ENCODE measurements at regions not wholly inside any gene's neighbourhood (a gene's known extent, or its start where the extent isn't known, plus 50 kb on each side); places are given as distances from the start of the nearest gene placed in this dataset.

DNA sequence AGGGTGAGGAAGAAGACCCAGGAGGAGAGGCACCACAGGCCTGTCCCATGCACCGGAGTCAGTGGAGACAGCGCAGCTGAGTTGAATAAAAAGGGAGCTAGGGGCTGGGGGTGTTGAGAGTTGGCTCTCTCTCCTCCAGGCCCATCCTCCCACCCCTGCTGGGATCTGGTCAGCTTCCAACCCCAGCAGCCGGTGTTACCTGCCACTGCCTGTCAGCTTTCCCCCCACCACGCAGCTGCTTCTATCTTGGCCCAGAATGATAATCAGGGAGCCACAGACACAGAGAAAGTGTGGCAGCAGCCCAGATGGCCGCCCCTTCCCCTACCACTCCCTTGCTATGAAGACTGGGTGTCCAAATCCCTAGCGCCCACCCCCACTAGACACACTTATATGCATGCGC lies 120.6 kb upstream of the RPL38 start:
- DNase-seq: no peak
- Mint-ChIP-seq H3K27me3 (ENCODE audit: low read depth in 2 of 2) (peaks cover 18 to 22% of the 10 kb centered on the region in 2 donors), H3K4me3 (no peak overlapping the region), H3K27ac (no peak overlapping the region), H3K36me3 (peaks cover 7% of the 10 kb centered on the region), H3K9me3 (peaks cover 5 to 7% of the 10 kb centered on the region in 2 donors), H3K4me1 (no peaks in the 10 kb centered on the region)
- H3K27me3 ChIP-seq (ENCODE audit: control insufficient read depth, insufficient read depth, low read length): no peaks in the 10 kb centered on the region
- no peak for ATAC-seq
- WGBS (ENCODE audit: insufficient coverage): 82% methylated on average over 6 of the region's 7 CpGs
- no peak overlapping the region for H3K4me3 ChIP-seq (ENCODE audit: low read length)
- peaks cover 4% of the 10 kb centered on the region for H3K9me3 ChIP-seq (ENCODE audit: control insufficient read depth, insufficient read depth, low read length)
- TF ChIP-seq, protein P1, sequence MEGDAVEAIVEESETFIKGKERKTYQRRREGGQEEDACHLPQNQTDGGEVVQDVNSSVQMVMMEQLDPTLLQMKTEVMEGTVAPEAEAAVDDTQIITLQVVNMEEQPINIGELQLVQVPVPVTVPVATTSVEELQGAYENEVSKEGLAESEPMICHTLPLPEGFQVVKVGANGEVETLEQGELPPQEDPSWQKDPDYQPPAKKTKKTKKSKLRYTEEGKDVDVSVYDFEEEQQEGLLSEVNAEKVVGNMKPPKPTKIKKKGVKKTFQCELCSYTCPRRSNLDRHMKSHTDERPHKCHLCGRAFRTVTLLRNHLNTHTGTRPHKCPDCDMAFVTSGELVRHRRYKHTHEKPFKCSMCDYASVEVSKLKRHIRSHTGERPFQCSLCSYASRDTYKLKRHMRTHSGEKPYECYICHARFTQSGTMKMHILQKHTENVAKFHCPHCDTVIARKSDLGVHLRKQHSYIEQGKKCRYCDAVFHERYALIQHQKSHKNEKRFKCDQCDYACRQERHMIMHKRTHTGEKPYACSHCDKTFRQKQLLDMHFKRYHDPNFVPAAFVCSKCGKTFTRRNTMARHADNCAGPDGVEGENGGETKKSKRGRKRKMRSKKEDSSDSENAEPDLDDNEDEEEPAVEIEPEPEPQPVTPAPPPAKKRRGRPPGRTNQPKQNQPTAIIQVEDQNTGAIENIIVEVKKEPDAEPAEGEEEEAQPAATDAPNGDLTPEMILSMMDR (IDR thresholded peaks at IDR 0.05): no peak
- no peaks in the 10 kb centered on the region for H3K4me1 ChIP-seq (ENCODE audit: control insufficient read depth, insufficient read depth, low read length)
- H3K36me3 ChIP-seq (ENCODE audit: control insufficient read depth, insufficient read depth, low read length): no peaks in the 10 kb centered on the region
- H3K27ac ChIP-seq (ENCODE audit: low read length): no peak overlapping the region
- intact Hi-C loops (cut with micrococcal nuclease): no loop called here

DNA sequence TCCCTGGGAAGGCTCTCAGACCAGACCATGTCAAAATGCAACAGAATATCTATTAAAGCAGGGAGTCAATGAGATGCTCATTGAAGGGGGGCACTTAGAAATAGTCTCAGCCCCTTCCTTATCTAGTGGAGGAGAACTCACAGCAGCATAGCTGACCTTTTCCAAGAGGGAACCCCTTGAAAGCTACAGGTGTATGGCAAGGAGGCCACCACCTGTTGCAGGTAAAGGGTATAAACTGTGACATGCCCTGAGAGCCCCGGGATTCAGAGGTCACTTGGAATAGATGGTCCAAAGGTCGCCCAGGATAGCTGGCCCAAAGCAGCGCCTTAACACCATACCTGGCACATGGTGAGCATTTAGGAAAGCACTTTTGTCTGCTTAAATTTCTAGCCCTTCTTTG lies 120.2 kb upstream of the RPL38 start:
- TF ChIP-seq, protein P1 (IDR thresholded peaks at IDR 0.05): no peak
- Mint-ChIP-seq H3K27ac (no peak overlapping the region), H3K27me3 (ENCODE audit: low read depth in 2 of 2) (peaks cover 19 to 20% of the 10 kb centered on the region in 2 donors), H3K4me3 (no peak overlapping the region), H3K4me1 (no peaks in the 10 kb centered on the region), H3K36me3 (peaks cover 7% of the 10 kb centered on the region), H3K9me3 (peaks cover 5 to 7% of the 10 kb centered on the region in 2 donors)
- Histone ChIP-seq H3K36me3 (ENCODE audit: control insufficient read depth, insufficient read depth, low read length) (no peaks in the 10 kb centered on the region), H3K4me1 (ENCODE audit: control insufficient read depth, insufficient read depth, low read length) (no peaks in the 10 kb centered on the region), H3K4me3 (ENCODE audit: low read length) (no peak overlapping the region), H3K9me3 (ENCODE audit: control insufficient read depth, insufficient read depth, low read length) (peaks cover 4% of the 10 kb centered on the region), H3K27me3 (ENCODE audit: control insufficient read depth, insufficient read depth, low read length) (no peaks in the 10 kb centered on the region), H3K27ac (ENCODE audit: low read length) (no peak overlapping the region)
- 79% methylated on average over 3 of the region's 3 CpGs for WGBS (ENCODE audit: insufficient coverage)
- no peak for DNase-seq
- ATAC-seq: no peak
- intact Hi-C loops (cut with micrococcal nuclease): no loop called here

DNA sequence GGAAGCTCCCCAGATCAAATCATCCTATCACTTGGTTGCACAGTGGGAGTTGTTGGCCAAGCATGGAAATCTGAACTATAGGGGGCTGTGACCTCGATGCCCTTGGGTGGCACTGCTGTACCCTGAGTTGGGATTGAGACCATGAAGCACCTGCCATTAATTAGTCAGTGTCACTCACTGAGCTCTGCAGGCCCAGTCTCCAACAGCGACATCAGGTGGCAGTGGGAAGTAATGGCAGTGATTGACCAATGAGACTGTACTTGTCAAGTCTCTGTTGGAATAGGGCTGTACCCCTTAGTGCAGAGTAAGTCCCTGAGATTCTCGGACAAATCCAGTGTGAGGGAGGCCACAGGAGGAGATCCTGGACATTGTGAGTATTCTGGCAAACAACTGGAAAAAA lies 118.0 kb upstream of the RPL38 start:
- Histone ChIP-seq H3K27ac (ENCODE audit: low read length) (no peak overlapping the region), H3K4me1 (ENCODE audit: control insufficient read depth, insufficient read depth, low read length) (no peaks in the 10 kb centered on the region), H3K9me3 (ENCODE audit: control insufficient read depth, insufficient read depth, low read length) (peaks cover 4% of the 10 kb centered on the region), H3K27me3 (ENCODE audit: control insufficient read depth, insufficient read depth, low read length) (no peaks in the 10 kb centered on the region), H3K36me3 (ENCODE audit: control insufficient read depth, insufficient read depth, low read length) (no peaks in the 10 kb centered on the region), H3K4me3 (ENCODE audit: low read length) (no peak overlapping the region)
- no peaks in the 10 kb centered on the region for H3K4me1 Mint-ChIP-seq
- no peak overlapping the region for H3K4me3 Mint-ChIP-seq
- no peak for DNase-seq
- intact Hi-C loops (cut with micrococcal nuclease): no loop called here
- no peak overlapping the region for H3K27ac Mint-ChIP-seq
- H3K36me3 Mint-ChIP-seq: peaks cover 7% of the 10 kb centered on the region
- peaks cover 20 to 30% of the 10 kb centered on the region in 2 donors for H3K27me3 Mint-ChIP-seq (ENCODE audit: low read depth in 2 of 2)
- peaks cover 5 to 7% of the 10 kb centered on the region in 2 donors for H3K9me3 Mint-ChIP-seq
- TF ChIP-seq, protein P1 (IDR thresholded peaks at IDR 0.05): no peak
- no peak for ATAC-seq
- 49% methylated on average over 3 of the region's 3 CpGs for WGBS (ENCODE audit: insufficient coverage)

DNA sequence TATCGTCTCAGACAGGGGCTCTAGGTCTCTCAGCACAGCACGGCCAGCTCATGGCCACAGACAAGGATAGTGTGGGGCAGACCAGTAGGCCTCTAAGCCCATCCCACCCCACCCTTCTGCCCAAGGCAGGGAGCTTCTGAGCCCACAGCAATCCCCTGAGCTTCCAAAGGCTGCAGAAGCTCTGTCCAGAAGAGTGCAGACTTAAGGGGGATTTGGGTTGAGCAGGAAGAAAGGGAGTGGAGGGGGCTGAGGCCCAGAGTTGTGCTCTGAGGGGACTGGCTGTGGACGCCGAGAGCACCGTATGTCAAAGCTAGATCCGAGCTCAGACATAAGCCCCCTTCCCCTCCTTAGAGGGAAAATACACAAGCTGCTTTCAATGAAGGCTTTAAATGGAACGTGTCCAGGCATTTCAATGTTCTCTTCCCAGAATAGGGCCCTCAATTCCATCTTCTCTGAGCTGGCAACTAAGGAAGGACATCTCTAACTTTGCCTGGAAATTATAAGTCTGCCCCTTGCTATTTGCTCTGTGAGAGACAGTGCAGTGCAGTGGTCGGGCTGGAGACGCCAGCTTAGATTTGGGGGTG lies 116.4 kb upstream of the RPL38 start:
- Mint-ChIP-seq H3K27me3 (ENCODE audit: low read depth in 2 of 2) (peaks cover 20 to 30% of the 10 kb centered on the region in 2 donors), H3K27ac (no peak overlapping the region), H3K4me3 (no peak overlapping the region), H3K9me3 (peaks cover 5 to 7% of the 10 kb centered on the region in 2 donors), H3K4me1 (no peaks in the 10 kb centered on the region), H3K36me3 (peaks cover 7% of the 10 kb centered on the region)
- H3K27me3 ChIP-seq (ENCODE audit: control insufficient read depth, insufficient read depth, low read length): no peaks in the 10 kb centered on the region
- H3K9me3 ChIP-seq (ENCODE audit: control insufficient read depth, insufficient read depth, low read length): peaks cover 4% of the 10 kb centered on the region
- no peak overlapping the region for H3K27ac ChIP-seq (ENCODE audit: low read length)
- TF ChIP-seq, protein P1 (IDR thresholded peaks at IDR 0.05): no peak
- ATAC-seq (no peak), DNase-seq (no peak)
- 75% methylated on average over 9 of the region's 9 CpGs for WGBS (ENCODE audit: insufficient coverage)
- H3K4me1 ChIP-seq (ENCODE audit: control insufficient read depth, insufficient read depth, low read length): no peaks in the 10 kb centered on the region
- no peaks in the 10 kb centered on the region for H3K36me3 ChIP-seq (ENCODE audit: control insufficient read depth, insufficient read depth, low read length)
- H3K4me3 ChIP-seq (ENCODE audit: low read length): no peak overlapping the region
- intact Hi-C loops (cut with micrococcal nuclease): no loop called here
